GM10266 (cell line): ENCODE measurements at regions not wholly inside any gene's neighbourhood (a gene's known extent, or its start where the extent isn't known, plus 50 kb on each side); places are given as distances from the start of the nearest gene placed in this dataset.

ENCODE experiments used
- DNase-seq: peaks from one replicate; pipeline ENCODE4 v3.0.0; 2012; ENCODE audit errors: extremely low spot score
- CTCF ChIP-seq: IDR thresholded peaks from 2 replicates; pipeline ENCODE4 v1.5.1; 2012; ENCODE audit warnings: mild to moderate bottlenecking, low read depth; ENCODE audit not compliant: control insufficient read depth, insufficient read depth; ENCODE audit errors: missing control alignments

GRCh38 chr4:171397175-171397574, 416.0 kb upstream of the GALNTL6 start:
- TF ChIP-seq CTCF: no peak
- DNase-seq: no peak

GRCh38 chr4:171390626-171391025, 422.6 kb upstream of the GALNTL6 start:
- DNase-seq: no peak
- TF ChIP-seq CTCF: no peak

- TF ChIP-seq CTCF: no peak
- DNase-seq: no peak
Observed at GRCh38 chr4:171378323-171378722, 434.9 kb upstream of the GALNTL6 start.

- DNase-seq: no peak
- TF ChIP-seq CTCF: no peak
Observed at GRCh38 chr4:171376724-171377123, 436.5 kb upstream of the GALNTL6 start.

- no peak for DNase-seq
- no peak for TF ChIP-seq CTCF
Observed at GRCh38 chr4:171353535-171353934, 459.7 kb upstream of the GALNTL6 start.

- TF ChIP-seq CTCF: no peak
- no peak for DNase-seq
Observed at GRCh38 chr4:171348090-171348489, 465.1 kb upstream of the GALNTL6 start.

GRCh38 chr4:171342646-171343045, 470.6 kb upstream of the GALNTL6 start:
- DNase-seq: no peak
- TF ChIP-seq CTCF: no peak
